GM18951 (cell line): ENCODE measurements at regions not wholly inside any gene's neighbourhood (a gene's known extent, or its start where the extent isn't known, plus 50 kb on each side); places are given as distances from the start of the nearest gene placed in this dataset.

ENCODE experiments used
- POLR2A ChIP-seq: IDR thresholded peaks from 4 replicates; pipeline ENCODE4 v1.6.1; 2011; ENCODE audit warnings: mild to moderate bottlenecking; ENCODE audit not compliant: insufficient read length, insufficient read depth; ENCODE audit errors: extremely low read depth
- in situ Hi-C: fragments of 300-500 bp; cut with MboI; formaldehyde crosslinking; loops from one replicate; pipeline ENCODE4 v1.12.0; 2022; ENCODE audit warnings: low sequenced_read_pairs, mixed read lengths, inconsistent platforms; ENCODE audit not compliant: unreplicated experiment

DNA sequence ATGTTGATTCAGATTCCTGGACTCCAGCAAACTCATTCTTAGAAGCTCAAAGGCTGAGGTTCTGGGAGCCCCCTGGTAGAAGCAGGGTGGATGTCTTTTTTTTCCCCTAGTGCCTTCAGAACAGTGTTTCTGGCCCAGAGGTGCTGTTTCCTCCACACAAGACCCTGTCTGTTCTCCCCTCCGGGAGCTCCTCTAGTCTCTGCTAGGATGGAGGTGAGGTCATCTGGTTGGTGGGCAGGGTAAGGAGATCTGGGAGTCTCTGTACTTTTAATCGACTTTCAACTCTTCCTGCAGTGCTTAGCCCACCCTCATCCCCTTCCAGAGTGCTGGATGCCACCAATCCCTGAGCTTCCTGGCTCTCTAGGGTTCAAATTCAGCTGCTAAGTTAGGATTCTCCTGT is 192.0 kb downstream of the SH3BP4 start:
- TF ChIP-seq POLR2A = no peak
- in situ Hi-C loops = loop anchor here (25.0 kb wide), 2 partner anchors 444 to 594 kb away; no protein-coding TSS in a partner anchor

DNA sequence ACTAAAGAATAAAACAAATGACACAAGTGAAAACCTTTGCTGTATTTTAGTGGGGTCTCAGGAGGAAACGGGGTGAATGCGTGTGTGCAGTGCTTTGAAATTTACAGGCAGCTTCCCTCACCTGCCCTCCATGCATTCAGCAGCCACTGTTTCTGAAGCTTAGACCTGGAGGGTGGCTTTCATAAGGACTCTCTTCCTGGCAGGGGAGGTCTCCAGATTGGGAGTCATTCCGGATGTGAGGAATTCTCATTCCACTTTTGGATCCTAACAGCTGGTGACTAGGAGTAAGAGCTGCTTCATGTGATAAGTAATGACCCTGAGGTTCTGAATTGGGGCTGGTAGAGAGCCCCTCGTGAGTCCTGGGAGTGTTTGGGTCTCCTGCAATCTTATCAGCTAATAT is 192.5 kb downstream of the SH3BP4 start:
- TF ChIP-seq POLR2A = no peak
- in situ Hi-C loops = loop anchor here (25.0 kb wide), 2 partner anchors 443 to 593 kb away; no protein-coding TSS in a partner anchor

DNA sequence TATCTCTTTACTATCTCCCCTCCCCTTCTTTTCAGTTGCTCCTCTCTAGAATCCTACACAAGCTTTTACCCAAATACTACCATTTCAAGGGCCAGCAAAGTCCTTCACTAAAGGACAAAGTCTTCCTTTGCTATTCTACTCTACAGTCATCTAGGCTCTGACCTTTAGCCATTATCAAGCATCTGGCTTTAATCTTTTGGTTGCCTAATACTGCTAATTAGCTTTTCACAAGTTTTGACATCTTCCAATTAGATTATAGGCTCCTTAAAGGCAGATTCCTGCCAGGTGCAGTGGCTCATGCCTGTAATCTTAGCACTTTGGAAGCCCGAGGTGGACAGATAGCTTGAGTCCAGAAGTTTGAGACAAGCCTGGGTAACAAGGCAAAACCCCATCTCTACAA is 194.4 kb downstream of the SH3BP4 start:
- no peak for TF ChIP-seq POLR2A
- in situ Hi-C loops = loop anchor here (25.0 kb wide), 2 partner anchors 441 to 591 kb away; no protein-coding TSS in a partner anchor

DNA sequence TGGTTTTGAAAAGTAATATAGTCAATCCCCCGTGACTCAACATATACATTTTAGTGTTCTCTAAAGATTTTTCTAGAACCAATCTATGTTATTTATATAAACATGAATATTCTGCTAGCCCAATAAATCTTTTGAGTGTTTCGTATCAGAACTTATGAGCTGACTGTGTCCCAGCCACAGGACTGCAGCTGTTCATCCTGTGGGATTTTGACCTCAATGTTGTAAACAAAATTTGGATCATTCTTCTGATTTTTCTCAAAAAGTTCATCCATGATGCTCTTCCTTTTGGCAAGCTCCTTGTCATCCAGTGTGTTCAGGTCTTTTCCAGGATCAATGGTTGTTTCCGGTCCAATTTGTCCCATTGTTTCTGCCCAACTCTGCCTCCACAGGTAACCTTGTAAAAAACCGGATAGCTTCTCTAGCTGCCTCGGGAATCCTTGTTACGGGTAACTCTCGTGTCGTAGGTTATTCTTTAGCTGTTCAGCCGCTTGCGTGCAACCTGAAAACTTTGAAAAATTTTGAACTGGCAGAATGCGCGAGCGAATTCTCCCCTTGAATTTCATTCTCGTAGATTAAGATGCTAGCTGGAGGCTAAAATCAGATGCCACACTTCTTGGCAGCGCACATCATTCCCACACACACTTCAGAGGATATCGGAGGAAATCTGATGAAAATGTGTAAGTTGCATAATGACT is 195.2 kb downstream of the SH3BP4 start:
- in situ Hi-C loops = loop anchor here (25.0 kb wide), 2 partner anchors 440 to 590 kb away; no protein-coding TSS in a partner anchor
- no peak for TF ChIP-seq POLR2A

DNA sequence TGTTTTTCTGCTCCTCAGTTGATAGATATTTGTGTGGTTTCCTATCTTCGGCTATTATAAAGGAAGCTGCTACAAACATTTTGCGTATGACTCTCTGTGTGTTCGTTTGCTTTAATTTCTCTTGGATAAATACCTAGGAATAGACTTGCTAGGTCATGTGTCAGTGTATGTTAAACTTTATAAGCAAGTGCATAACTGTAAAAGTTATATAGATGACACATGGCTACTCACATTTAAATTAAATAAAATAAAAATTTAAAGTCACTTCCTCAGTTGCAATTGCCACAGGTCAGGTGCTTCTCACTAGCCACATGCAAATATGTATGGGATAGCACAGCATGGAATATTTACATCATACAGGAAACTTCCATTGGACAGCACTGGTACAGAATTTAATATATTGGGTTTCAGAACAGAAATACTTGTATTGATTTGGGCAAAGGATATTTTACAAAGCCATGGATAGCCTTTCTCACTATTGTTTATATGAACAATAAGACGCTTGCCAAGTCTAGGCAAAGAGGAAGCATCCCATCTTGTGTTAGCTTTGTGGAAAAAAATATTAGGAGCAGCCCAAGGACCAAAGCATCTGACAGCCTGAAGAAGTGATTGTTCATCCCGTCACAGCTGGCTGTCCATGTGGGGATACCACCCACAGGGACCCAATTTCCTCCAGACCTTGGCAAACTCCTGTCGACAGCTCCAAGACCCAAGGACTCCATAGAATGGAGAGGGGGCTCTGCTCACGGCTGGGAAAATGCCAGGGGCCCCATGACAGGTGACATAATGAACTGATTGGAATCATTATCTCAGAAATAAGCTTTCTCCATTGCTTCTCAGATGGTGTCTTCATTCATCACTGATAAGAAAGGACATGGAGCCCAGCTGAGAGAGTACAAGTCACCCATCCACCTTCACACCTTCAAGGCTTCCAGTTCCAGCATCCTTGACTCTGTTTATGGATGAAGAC is 196.7 kb downstream of the SH3BP4 start:
- no peak for TF ChIP-seq POLR2A
- in situ Hi-C loops = loop anchor here (25.0 kb wide), 2 partner anchors 439 to 589 kb away; no protein-coding TSS in a partner anchor

DNA sequence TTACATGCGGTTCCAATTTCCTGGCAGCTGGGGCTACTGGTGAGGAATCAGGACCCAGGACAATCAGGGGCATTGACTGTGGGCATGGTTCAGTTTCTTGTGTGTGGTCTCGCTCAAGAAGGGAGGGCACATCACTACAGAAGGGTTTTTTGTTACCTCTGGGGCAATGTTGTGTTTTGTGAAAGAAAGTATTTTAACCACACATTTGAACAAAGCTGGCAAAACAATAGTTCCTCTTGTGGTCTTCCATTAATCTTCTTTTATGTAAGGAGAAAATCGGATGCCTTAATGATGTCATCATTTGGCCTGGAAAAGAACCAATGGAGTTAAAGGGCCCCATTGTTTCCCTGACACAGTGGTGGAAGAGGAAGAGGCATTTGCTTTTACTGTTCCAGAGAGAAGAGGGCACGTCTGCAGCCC is 197.4 kb downstream of the SH3BP4 start:
- in situ Hi-C loops = loop anchor here (25.0 kb wide), 2 partner anchors 438 to 588 kb away; no protein-coding TSS in a partner anchor
- no peak for TF ChIP-seq POLR2A

DNA sequence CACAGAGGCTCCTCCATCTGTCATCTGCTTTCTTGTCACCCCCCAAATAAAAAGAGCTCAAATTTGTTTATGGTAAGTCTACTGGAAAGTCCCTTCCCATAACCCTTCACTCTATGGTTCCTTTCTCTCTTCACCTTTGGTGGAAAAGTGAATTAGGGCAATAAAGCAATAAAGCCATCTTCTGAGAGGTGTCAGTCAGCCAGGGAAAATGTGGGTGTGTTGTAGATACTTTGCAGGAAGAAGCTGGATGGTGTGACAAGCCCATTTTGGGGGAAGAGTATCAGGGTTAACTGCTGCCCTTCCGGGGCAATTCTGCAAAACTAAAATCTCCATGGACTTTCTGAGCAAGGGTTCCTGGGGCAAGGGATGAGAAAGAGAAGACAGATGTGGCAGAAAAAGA is 197.9 kb downstream of the SH3BP4 start:
- in situ Hi-C loops = loop anchor here (25.0 kb wide), 2 partner anchors 438 to 588 kb away; no protein-coding TSS in a partner anchor
- TF ChIP-seq POLR2A = no peak

DNA sequence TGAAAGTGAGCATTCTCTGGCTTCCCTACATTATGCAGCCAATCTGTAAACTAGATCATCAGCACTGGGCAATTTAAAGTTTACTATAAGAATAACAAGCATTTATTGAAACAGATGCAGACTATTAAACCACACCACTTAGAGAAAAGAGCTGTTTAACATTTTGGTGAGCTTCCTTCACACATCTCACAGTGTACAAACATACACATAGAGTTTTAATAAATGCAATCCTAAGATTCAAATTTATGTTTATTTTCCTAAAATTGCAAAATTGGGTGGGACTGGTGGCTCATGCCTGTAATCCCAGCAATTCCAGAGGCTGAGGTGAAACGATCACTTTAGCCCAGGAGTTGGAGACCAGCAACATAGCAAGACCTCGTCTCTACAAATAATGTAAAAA is 199.3 kb downstream of the SH3BP4 start:
- in situ Hi-C loops = no loop called here
- TF ChIP-seq POLR2A = no peak

DNA sequence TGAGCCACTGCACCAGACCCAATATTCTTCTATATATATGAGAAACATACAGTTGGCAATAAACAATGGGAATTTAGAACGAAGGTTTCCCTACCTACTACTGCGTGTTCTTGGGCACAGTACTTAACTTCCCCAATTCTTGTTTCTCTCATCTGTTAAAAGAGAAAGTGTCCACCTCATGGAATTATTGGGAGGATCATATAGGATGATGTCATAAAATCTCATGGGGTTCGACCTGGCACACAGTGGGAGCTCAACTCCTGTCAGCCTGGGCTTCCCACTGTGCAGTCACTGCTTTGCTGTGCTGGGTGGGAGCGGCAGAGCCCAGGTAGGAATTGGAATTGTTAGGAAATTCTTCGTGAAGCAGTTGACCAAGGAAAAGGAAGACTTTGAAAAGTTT is 203.3 kb downstream of the SH3BP4 start:
- in situ Hi-C loops = no loop called here
- TF ChIP-seq POLR2A = no peak

DNA sequence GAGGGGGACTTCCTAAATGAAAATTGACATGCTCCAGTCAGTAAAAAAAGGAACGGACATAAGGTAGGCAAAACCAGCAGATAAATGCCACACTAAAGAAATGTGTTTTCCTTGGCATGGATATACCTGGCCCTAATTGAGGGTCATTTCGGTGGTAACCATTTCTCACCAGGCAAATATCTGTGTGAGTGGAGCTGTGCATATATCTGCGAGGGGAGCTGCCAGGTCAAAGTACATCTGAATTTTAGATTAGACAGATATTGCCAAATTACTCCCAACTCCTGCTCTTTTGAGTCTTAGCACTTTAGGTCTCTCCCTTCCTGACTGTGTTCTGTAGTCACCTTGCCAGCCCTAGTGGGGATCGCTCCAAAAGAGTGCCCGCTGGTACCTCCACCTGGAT is 204.2 kb downstream of the SH3BP4 start:
- in situ Hi-C loops = no loop called here
- no peak for TF ChIP-seq POLR2A

DNA sequence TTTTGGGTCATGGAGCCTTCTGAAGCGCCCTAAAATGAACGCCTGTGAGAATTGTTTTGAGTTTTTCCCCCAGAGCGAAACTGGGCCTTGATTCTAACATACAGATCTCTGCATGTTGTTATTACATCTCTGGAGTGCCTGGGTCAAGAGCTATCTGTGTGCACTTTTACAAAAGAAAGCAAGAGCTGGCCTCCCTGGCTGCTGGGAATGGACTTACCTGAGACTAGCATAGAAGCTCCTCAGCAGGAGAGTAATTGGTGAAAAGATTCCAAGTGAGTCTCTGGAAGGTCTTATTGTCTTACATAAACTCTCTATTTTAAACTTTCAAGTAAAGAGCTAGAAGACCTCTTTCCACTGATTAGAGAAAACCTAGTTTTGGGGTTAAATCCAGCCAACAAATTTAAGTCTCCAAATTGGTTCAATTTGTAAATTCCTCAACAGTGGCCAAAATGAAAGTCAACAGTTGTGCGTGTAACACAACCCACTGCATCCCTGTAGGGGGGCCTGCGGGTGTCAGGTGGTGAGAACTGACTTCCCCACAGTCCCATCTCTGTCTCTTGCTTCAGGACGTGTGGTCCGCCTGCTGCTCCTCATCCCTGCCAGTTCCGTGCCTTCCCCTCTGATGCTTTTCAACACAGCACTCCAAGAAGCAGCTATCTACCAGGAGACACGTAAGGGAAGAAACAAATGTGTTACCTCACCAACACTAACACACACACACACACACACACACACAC is 206.1 kb downstream of the SH3BP4 start:
- TF ChIP-seq POLR2A = no peak
- in situ Hi-C loops = no loop called here

DNA sequence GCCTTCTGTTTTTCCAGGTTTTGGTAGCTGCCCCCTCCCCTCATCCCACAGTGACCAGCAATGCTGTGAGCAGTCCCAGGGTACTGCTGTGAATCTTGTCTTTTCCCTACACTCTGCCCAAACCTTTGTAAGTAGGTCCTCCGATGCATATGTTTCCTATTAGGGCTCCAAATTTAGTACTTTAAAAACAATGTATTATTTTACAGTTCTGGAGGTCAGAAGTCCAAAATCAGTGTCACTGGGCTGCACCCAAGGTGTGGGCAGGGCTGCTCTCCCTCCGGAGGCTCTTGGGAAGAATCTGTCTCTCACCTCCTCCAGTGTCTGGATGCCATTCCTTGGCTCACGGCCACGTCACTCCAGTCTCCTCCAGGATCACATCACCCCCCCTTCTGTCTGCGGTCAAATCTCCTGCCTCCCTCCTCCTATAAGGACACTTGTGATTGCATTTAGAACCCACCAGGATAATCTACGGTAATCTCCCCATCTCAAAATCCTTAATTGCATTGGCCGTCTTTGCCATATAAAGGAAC is 208.5 kb downstream of the SH3BP4 start:
- in situ Hi-C loops = no loop called here
- TF ChIP-seq POLR2A = no peak
